Sigmoid colon (tissue), 6 donors: ENCODE measurements at regions not wholly inside any gene's neighbourhood (a gene's known extent, or its start where the extent isn't known, plus 50 kb on each side); places are given as distances from the start of the nearest gene placed in this dataset.

Source experiments
- DNase-seq: peaks from one replicate; pipeline ENCODE4 v3.0.0-alpha.2; 2019
- H3K27ac ChIP-seq, 4 donors: fragments of 200-600 bp; sonication (generic); one replicate each; pipeline ENCODE4 v1.5.1; 2016 to 2019; ENCODE audit warnings: mild to moderate bottlenecking in 1 of 4
- H3K27me3 ChIP-seq, 3 donors: fragments of 200-600 bp; sonication (generic); one replicate each; pipeline ENCODE4 v1.5.1; 2019; ENCODE audit warnings: mild to moderate bottlenecking in 1 of 3
- H3K36me3 ChIP-seq, 4 donors: fragments of 200-600 bp; sonication (generic); one replicate each; pipeline ENCODE4 v1.5.1; 2016 to 2019
- H3K4me1 ChIP-seq, 4 donors: fragments of 200-600 bp; sonication (generic); one replicate each; pipeline ENCODE4 v1.5.1; 2017 to 2019
- H3K4me3 ChIP-seq, 4 donors: fragments of 200-600 bp; sonication (generic); one replicate each; pipeline ENCODE4 v1.5.1; 2017 to 2019; ENCODE audit warnings: mild to moderate bottlenecking in 2 of 4, moderate library complexity in 1 of 4
- H3K9me3 ChIP-seq, 4 donors: fragments of 200-600 bp in 3 of 4; sonication (generic) in 3 of 4; one replicate each; pipeline versions ENCODE4 v1.5.1 to v1.6.1; 2013 to 2019
- CTCF ChIP-seq, 4 experiments: fragments of 450-650 bp in 3 of 4; fragments of 200-600 bp in 1 of 4; IDR thresholded peaks; one replicate each; pipeline ENCODE4 v1.5.1; 2016 to 2019; ENCODE audit warnings: antibody characterized with exemption in 4 of 4, mild to moderate bottlenecking in 3 of 4, moderate library complexity in 2 of 4
- EP300 ChIP-seq, 4 donors: sonication (generic); formaldehyde crosslinking; IDR thresholded peaks; one replicate each; pipeline ENCODE4 v1.6.1; 2017; ENCODE audit warnings: antibody characterized with exemption in 4 of 4
- POLR2A ChIP-seq, 2 donors: fragments of 450-650 bp; IDR thresholded peaks; one replicate each; pipeline ENCODE4 v1.6.1; 2016; ENCODE audit warnings: antibody characterized with exemption in 2 of 2, mild to moderate bottlenecking in 2 of 2, moderate library complexity in 2 of 2
- POLR2AphosphoS5 ChIP-seq, 4 donors: sonication (generic); formaldehyde crosslinking; IDR thresholded peaks; one replicate each; pipeline ENCODE4 v1.6.1; 2017; ENCODE audit warnings: antibody characterized with exemption in 4 of 4
- WGBS, 2 donors: extraction: QIAGEN DNeasy Blood & Tissue Kit; methylation state at CpG; one replicate each; pipeline ENCODE4 v1.1.7; 2013; 5-methylcytosine and 5-hydroxymethylcytosine counted together
- intact Hi-C: fragments of 100-400 bp; cut with DNase I; formaldehyde crosslinking; loops from one replicate; pipeline ENCODE4 v1.15.1; 2023
- donor health status: healthy with polysubstance abuse.
- donor health status: healthy.

DNA sequence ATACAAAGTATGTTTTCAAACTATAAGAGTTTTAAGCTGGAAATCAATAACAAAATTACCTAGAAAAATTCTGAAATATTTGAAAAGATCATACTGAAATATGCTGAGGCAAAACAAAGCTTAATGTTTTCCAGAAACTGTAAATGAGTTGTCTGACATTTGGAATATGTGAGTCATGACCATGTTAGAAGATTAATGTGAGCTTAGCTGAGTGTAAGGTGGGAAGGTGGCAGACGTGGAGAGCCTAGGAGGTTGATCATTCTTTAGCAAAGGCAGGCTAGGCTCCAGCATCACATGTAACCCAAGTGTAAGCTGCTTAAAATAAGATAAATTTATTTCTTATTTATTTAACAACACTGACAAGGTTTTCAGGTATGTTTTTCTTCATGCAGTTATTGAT, 2086.1 kb upstream of the PCDH20 start:
- intact Hi-C loops = no loop called here
- Histone ChIP-seq H3K4me3 (no peak overlapping the region), H3K4me1 (no peaks in the 10 kb centered on the region), H3K36me3 (no peaks in the 10 kb centered on the region), H3K27me3 (no peaks in the 10 kb centered on the region), H3K27ac (no peak overlapping the region), H3K9me3 (no peaks in the 10 kb centered on the region)
- TF ChIP-seq EP300 (IDR thresholded peaks at IDR 0.05) = no peak
- no peak for TF ChIP-seq CTCF (IDR thresholded peaks at IDR 0.05)
- TF ChIP-seq POLR2A (IDR thresholded peaks at IDR 0.05) = no peak
- DNase-seq = no peak
- WGBS, 2 donors = 17 to 18% methylated on average over 1 of the region's 1 CpG

GRCh38 chr13:63497601-63498000, 2082.0 kb upstream of the PCDH20 start:
- no peak overlapping the region for H3K4me3 ChIP-seq
- no peaks in the 10 kb centered on the region for H3K9me3 ChIP-seq
- intact Hi-C loops = no loop called here
- no peak overlapping the region for H3K27ac ChIP-seq
- no peaks in the 10 kb centered on the region for H3K4me1 ChIP-seq
- no peak for DNase-seq
- no peak for TF ChIP-seq CTCF (IDR thresholded peaks at IDR 0.05)
- TF ChIP-seq POLR2A (IDR thresholded peaks at IDR 0.05) = no peak
- TF ChIP-seq EP300 (IDR thresholded peaks at IDR 0.05) = no peak
- TF ChIP-seq POLR2AphosphoS5 (IDR thresholded peaks at IDR 0.05) = no peak
- no peaks in the 10 kb centered on the region for H3K36me3 ChIP-seq
- H3K27me3 ChIP-seq = no peaks in the 10 kb centered on the region

DNA sequence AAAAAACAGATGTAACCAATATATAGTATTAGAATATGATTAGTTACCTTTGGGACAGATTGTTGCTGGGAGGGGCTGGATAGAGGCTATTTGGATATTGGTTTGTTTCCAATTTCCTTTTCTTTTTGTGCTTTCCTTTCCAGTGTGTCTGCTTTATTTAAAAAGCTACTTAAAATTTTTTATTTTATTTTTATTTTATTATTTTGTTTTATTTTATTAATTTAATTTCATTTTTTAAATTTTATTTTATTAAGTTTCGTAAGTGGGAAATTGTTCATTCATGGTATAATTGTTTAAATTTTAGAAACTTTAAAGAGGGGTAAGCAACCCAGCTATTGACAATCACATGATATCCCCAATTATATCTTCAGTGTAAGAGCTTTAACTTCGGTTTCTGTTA, 2077.0 kb upstream of the PCDH20 start:
- H3K36me3 ChIP-seq = no peaks in the 10 kb centered on the region
- H3K4me3 ChIP-seq = no peak overlapping the region
- DNase-seq = no peak
- no peaks in the 10 kb centered on the region for H3K9me3 ChIP-seq
- WGBS, 2 donors = 80 to 86% methylated on average over 2 of the region's 2 CpGs
- intact Hi-C loops = no loop called here
- TF ChIP-seq POLR2AphosphoS5 (IDR thresholded peaks at IDR 0.05) = no peak
- TF ChIP-seq POLR2A (IDR thresholded peaks at IDR 0.05) = no peak
- no peak for TF ChIP-seq CTCF (IDR thresholded peaks at IDR 0.05)
- TF ChIP-seq EP300 (IDR thresholded peaks at IDR 0.05) = no peak
- H3K27ac ChIP-seq = no peak overlapping the region
- no peaks in the 10 kb centered on the region for H3K27me3 ChIP-seq
- H3K4me1 ChIP-seq = no peaks in the 10 kb centered on the region

DNA sequence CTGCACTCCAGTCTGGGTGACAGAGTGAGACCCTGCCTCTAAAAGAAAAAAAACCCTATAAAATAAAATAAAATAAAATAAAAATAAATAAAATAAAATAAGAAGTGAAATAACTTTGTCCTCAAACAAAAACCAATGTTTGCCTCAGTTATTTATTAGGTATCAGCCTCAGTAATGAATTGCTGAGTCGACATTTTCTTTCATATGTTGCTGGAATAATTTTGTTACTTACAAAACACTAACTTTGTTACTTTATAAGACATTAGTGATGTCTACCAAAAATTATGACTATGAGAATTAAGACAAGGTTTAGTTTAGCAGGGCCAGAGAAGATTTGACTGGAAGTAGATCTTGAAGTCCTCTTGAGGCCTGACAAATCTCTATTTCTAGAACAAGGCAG, 2074.5 kb upstream of the PCDH20 start:
- Histone ChIP-seq H3K9me3 (no peaks in the 10 kb centered on the region), H3K4me1 (no peaks in the 10 kb centered on the region), H3K27ac (no peak overlapping the region), H3K27me3 (no peaks in the 10 kb centered on the region), H3K36me3 (no peaks in the 10 kb centered on the region), H3K4me3 (no peak overlapping the region)
- no peak for DNase-seq
- 84 to 88% methylated on average over 1 of the region's 1 CpG for WGBS, 2 donors
- no peak for TF ChIP-seq CTCF (IDR thresholded peaks at IDR 0.05)
- no peak for TF ChIP-seq POLR2A (IDR thresholded peaks at IDR 0.05)
- TF ChIP-seq EP300 (IDR thresholded peaks at IDR 0.05) = no peak
- TF ChIP-seq POLR2AphosphoS5 (IDR thresholded peaks at IDR 0.05) = no peak
- intact Hi-C loops = no loop called here

DNA sequence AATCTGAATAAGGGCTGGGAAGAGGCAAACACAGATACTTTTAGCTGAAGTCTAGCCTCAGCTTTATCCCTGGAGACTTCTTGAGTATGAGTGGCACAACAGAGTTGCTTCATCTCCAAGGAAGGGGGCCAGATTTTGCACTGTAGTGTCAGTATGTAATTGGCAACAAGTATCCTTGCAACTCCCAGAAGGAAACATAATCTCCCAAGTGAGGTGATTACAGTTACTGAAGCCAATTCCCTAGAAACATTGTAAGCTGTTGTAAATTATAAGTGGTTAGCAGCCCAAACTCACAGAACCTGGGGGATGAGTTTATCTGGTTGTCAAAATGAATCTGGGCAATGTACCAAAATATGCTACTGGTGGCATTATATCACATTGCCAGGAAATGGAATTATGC, 2065.7 kb upstream of the PCDH20 start:
- no peaks in the 10 kb centered on the region for H3K36me3 ChIP-seq

More for the DNA sequence above, 2065.7 kb upstream of the PCDH20 start:
- no peaks in the 10 kb centered on the region for H3K27me3 ChIP-seq
- TF ChIP-seq POLR2A (IDR thresholded peaks at IDR 0.05) = no peak
- TF ChIP-seq POLR2AphosphoS5 (IDR thresholded peaks at IDR 0.05) = no peak
- TF ChIP-seq CTCF (IDR thresholded peaks at IDR 0.05) = no peak
- no peak for TF ChIP-seq EP300 (IDR thresholded peaks at IDR 0.05)
- no peak for DNase-seq
- intact Hi-C loops = no loop called here
- no peak overlapping the region for H3K4me3 ChIP-seq
- no peak overlapping the region for H3K27ac ChIP-seq
- no peaks in the 10 kb centered on the region for H3K9me3 ChIP-seq
- peaks cover 0 to 10% (median 4%) of the 10 kb centered on the region in 4 donors for H3K4me1 ChIP-seq
